Vagina (tissue), 2 donors: ENCODE measurements at regions not wholly inside any gene's neighbourhood (a gene's known extent, or its start where the extent isn't known, plus 50 kb on each side); places are given as distances from the start of the nearest gene placed in this dataset.

Experiments
- CTCF ChIP-seq, 3 experiments: fragments of 450-650 bp in 2 of 3; fragments of 200-600 bp in 1 of 3; sonication (generic) in 1 of 3; IDR thresholded peaks; one replicate each; pipeline ENCODE4 v1.5.1; 2017 to 2019; ENCODE audit warnings: antibody characterized with exemption in 3 of 3, mild to moderate bottlenecking in 2 of 3, moderate library complexity in 2 of 3
- POLR2A ChIP-seq, 2 donors: fragments of 450-650 bp; IDR thresholded peaks; one replicate each; pipeline ENCODE4 v1.6.1; 2017; ENCODE audit warnings: antibody characterized with exemption in 2 of 2, mild to moderate bottlenecking in 2 of 2, moderate library complexity in 2 of 2
- POLR2AphosphoS5 ChIP-seq, 2 donors: sonication (generic); formaldehyde crosslinking; IDR thresholded peaks; one replicate each; pipeline ENCODE4 v1.9.0; 2017; ENCODE audit warnings: antibody characterized with exemption in 2 of 2, mild to moderate bottlenecking in 2 of 2, low read depth in 1 of 2; ENCODE audit not compliant: insufficient read depth in 1 of 2

- TF ChIP-seq CTCF (IDR thresholded peaks at IDR 0.05), result no peak
- no peak for TF ChIP-seq POLR2AphosphoS5 (IDR thresholded peaks at IDR 0.05; ENCODE audit: insufficient read depth in 1 of 2, low read depth in 1 of 2)
- TF ChIP-seq POLR2A (IDR thresholded peaks at IDR 0.05), result no peak
Measured at GRCh38 chr1:194281376-194281775, 1095.0 kb upstream of the B3GALT2 start.
